ENCODE measurements at regions not wholly inside any gene's neighbourhood (a gene's known extent, or its start where the extent isn't known, plus 50 kb on each side); places are given as distances from the start of the nearest gene placed in this dataset.

GRCh38 chr4:125501568-125501967, 186.8 kb downstream of the FAT4 start:
- no peak overlapping the region for H3K27ac Mint-ChIP-seq

GRCh38 chr4:125505621-125506020, 190.9 kb downstream of the FAT4 start:
- H3K27ac Mint-ChIP-seq = no peak overlapping the region
- Histone ChIP-seq H3K27me3 (ENCODE audit: insufficient read depth, low read length, poor library complexity, severe bottlenecking) (no peaks in the 10 kb centered on the region), H3K4me3 (ENCODE audit: low read length) (no peak overlapping the region), H3K27ac (ENCODE audit: low read depth, low read length) (no peak overlapping the region), H3K36me3 (ENCODE audit: insufficient read depth, low read length) (no peaks in the 10 kb centered on the region), H3K4me1 (ENCODE audit: insufficient read depth, low read length) (no peaks in the 10 kb centered on the region), H3K9me3 (ENCODE audit: low read length) (no peaks in the 10 kb centered on the region)
- no peak for DNase-seq
- CTCF ChIA-PET = no interaction called here
- no peaks in the 10 kb centered on the region for H3K4me1 Mint-ChIP-seq
- peaks cover 0 to 2% (median 0%) of the 10 kb centered on the region in 3 donors for H3K36me3 Mint-ChIP-seq
- no peak overlapping the region for H3K4me3 Mint-ChIP-seq
- H3K9me3 Mint-ChIP-seq = peaks cover 0 to 30% (median 3%) of the 10 kb centered on the region in 5 donors
- H3K27me3 Mint-ChIP-seq = no peaks in the 10 kb centered on the region
- POLR2A ChIA-PET = no interaction called here

More at GRCh38 chr4:125501568-125501967, 186.8 kb downstream of the FAT4 start:
- Histone ChIP-seq H3K36me3 (ENCODE audit: insufficient read depth, low read length) (no peaks in the 10 kb centered on the region), H3K4me1 (ENCODE audit: insufficient read depth, low read length) (no peaks in the 10 kb centered on the region), H3K27ac (ENCODE audit: low read depth, low read length) (no peak overlapping the region), H3K9me3 (ENCODE audit: low read length) (no peaks in the 10 kb centered on the region), H3K27me3 (ENCODE audit: insufficient read depth, low read length, poor library complexity, severe bottlenecking) (no peaks in the 10 kb centered on the region), H3K4me3 (ENCODE audit: low read length) (no peak overlapping the region)
- no peak overlapping the region for H3K4me3 Mint-ChIP-seq
- H3K36me3 Mint-ChIP-seq = peaks cover 0 to 2% (median 0%) of the 10 kb centered on the region in 3 donors
- no peaks in the 10 kb centered on the region for H3K4me1 Mint-ChIP-seq
- DNase-seq = no peak
- peaks cover 0 to 27% (median 2%) of the 10 kb centered on the region in 5 donors for H3K9me3 Mint-ChIP-seq
- H3K27me3 Mint-ChIP-seq = no peaks in the 10 kb centered on the region
- ChIA-PET POLR2A (no interaction called here), CTCF (no interaction called here)

GRCh38 chr4:125507141-125507540, 192.4 kb downstream of the FAT4 start:
- H3K27ac ChIP-seq (ENCODE audit: low read depth, low read length) = no peak overlapping the region
- no peaks in the 10 kb centered on the region for H3K4me1 ChIP-seq (ENCODE audit: insufficient read depth, low read length)
- peaks cover 0 to 2% (median 0%) of the 10 kb centered on the region in 3 donors for H3K36me3 Mint-ChIP-seq
- CTCF ChIA-PET = no interaction called here
- no peak overlapping the region for H3K4me3 ChIP-seq (ENCODE audit: low read length)
- peaks cover 0 to 23% (median 4%) of the 10 kb centered on the region in 5 donors for H3K9me3 Mint-ChIP-seq
- no peaks in the 10 kb centered on the region for H3K9me3 ChIP-seq (ENCODE audit: low read length)
- H3K27me3 Mint-ChIP-seq = no peaks in the 10 kb centered on the region
- H3K4me3 Mint-ChIP-seq = no peak overlapping the region
- no peaks in the 10 kb centered on the region for H3K27me3 ChIP-seq (ENCODE audit: insufficient read depth, low read length, poor library complexity, severe bottlenecking)
- no peak for DNase-seq
- POLR2A ChIA-PET = no interaction called here
- no peaks in the 10 kb centered on the region for H3K36me3 ChIP-seq (ENCODE audit: insufficient read depth, low read length)
- H3K27ac Mint-ChIP-seq = no peak overlapping the region
- no peaks in the 10 kb centered on the region for H3K4me1 Mint-ChIP-seq

DNA sequence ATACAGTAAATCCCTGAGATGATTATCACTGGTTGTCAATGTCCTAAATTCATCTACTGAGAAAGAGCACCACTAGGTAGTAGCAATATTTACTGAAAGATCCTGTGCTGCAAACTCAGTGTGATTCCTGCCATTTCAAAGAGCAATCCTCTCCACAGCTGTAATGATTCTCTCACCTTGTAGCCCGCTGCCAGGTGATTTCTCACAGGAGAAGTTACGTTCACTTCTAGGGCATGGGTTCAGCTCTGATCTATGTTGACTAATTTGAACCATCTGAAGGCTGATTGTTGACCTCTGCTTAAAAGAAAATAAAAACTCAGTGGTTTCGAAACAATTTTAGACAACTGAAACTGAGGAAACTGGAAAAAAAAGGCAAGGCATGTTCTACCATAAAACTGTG, 197.0 kb downstream of the FAT4 start:
- no peaks in the 10 kb centered on the region for H3K36me3 ChIP-seq (ENCODE audit: insufficient read depth, low read length)
- no peak overlapping the region for H3K27ac ChIP-seq (ENCODE audit: low read depth, low read length)
- peaks cover 2 to 25% (median 4%) of the 10 kb centered on the region in 5 donors for H3K9me3 Mint-ChIP-seq
- no peaks in the 10 kb centered on the region for H3K9me3 ChIP-seq (ENCODE audit: low read length)
- H3K27me3 ChIP-seq (ENCODE audit: insufficient read depth, low read length, poor library complexity, severe bottlenecking) = no peaks in the 10 kb centered on the region
- ChIA-PET CTCF (no interaction called here), POLR2A (no interaction called here)
- no peaks in the 10 kb centered on the region for H3K36me3 Mint-ChIP-seq
- no peaks in the 10 kb centered on the region for H3K27me3 Mint-ChIP-seq
- H3K4me1 ChIP-seq (ENCODE audit: insufficient read depth, low read length) = no peaks in the 10 kb centered on the region
- no peak overlapping the region for H3K4me3 ChIP-seq (ENCODE audit: low read length)
- H3K4me1 Mint-ChIP-seq = no peaks in the 10 kb centered on the region
- H3K27ac Mint-ChIP-seq = no peak overlapping the region
- DNase-seq = no peak
- H3K4me3 Mint-ChIP-seq = no peak overlapping the region

- no peak for DNase-seq
- no peaks in the 10 kb centered on the region for H3K36me3 ChIP-seq (ENCODE audit: insufficient read depth, low read length)
- no peaks in the 10 kb centered on the region for H3K27me3 Mint-ChIP-seq
- ChIA-PET CTCF (no interaction called here), POLR2A (no interaction called here)
- no peaks in the 10 kb centered on the region for H3K4me1 Mint-ChIP-seq
- H3K36me3 Mint-ChIP-seq = no peaks in the 10 kb centered on the region
- H3K9me3 Mint-ChIP-seq = peaks cover 2 to 35% (median 4%) of the 10 kb centered on the region in 5 donors
- no peaks in the 10 kb centered on the region for H3K4me1 ChIP-seq (ENCODE audit: insufficient read depth, low read length)
- H3K27me3 ChIP-seq (ENCODE audit: insufficient read depth, low read length, poor library complexity, severe bottlenecking) = no peaks in the 10 kb centered on the region
- H3K4me3 ChIP-seq (ENCODE audit: low read length) = no peak overlapping the region
- no peak overlapping the region for H3K27ac ChIP-seq (ENCODE audit: low read depth, low read length)
- H3K27ac Mint-ChIP-seq = no peak overlapping the region
- H3K9me3 ChIP-seq (ENCODE audit: low read length) = no peaks in the 10 kb centered on the region
- no peak overlapping the region for H3K4me3 Mint-ChIP-seq
Measured at GRCh38 chr4:125515016-125515415, 200.3 kb downstream of the FAT4 start.

DNA sequence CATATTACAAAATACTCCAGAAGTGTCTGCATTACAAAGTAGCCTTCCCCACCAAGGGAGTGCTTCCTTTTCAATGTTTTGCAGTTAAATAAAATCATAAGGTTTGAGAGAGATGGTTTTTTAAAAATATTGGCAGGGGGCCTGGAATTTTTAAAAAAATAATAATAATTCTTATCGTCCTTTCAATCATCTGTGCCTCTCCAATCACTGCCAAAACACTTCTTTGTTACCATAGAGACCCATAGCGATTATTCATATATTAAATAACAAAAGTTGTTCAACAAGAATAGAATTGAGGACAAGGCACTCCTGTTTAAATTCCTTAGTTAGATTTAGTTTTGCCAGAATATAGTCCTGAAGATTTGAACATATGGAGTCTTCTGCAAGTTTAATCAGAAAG, 203.1 kb downstream of the FAT4 start:
- POLR2A ChIA-PET = no interaction called here
- no peaks in the 10 kb centered on the region for H3K9me3 ChIP-seq (ENCODE audit: low read length)
- H3K4me1 ChIP-seq (ENCODE audit: insufficient read depth, low read length) = no peaks in the 10 kb centered on the region
- no peaks in the 10 kb centered on the region for H3K4me1 Mint-ChIP-seq
- no peaks in the 10 kb centered on the region for H3K27me3 Mint-ChIP-seq
- H3K27ac ChIP-seq (ENCODE audit: low read depth, low read length) = no peak overlapping the region
- CTCF ChIA-PET = no interaction called here
- H3K27ac Mint-ChIP-seq = no peak overlapping the region
- H3K27me3 ChIP-seq (ENCODE audit: insufficient read depth, low read length, poor library complexity, severe bottlenecking) = no peaks in the 10 kb centered on the region
- no peak for DNase-seq
- H3K4me3 ChIP-seq (ENCODE audit: low read length) = no peak overlapping the region
- H3K4me3 Mint-ChIP-seq = no peak overlapping the region
- H3K36me3 Mint-ChIP-seq = no peaks in the 10 kb centered on the region
- H3K9me3 Mint-ChIP-seq = peaks cover 2 to 29% (median 3%) of the 10 kb centered on the region in 5 donors
- H3K36me3 ChIP-seq (ENCODE audit: insufficient read depth, low read length) = no peaks in the 10 kb centered on the region

- Histone ChIP-seq H3K27ac (ENCODE audit: low read depth, low read length) (no peak overlapping the region), H3K9me3 (ENCODE audit: low read length) (no peaks in the 10 kb centered on the region), H3K27me3 (ENCODE audit: insufficient read depth, low read length, poor library complexity, severe bottlenecking) (no peaks in the 10 kb centered on the region), H3K36me3 (ENCODE audit: insufficient read depth, low read length) (no peaks in the 10 kb centered on the region), H3K4me1 (ENCODE audit: insufficient read depth, low read length) (no peaks in the 10 kb centered on the region), H3K4me3 (ENCODE audit: low read length) (no peak overlapping the region)
- Mint-ChIP-seq H3K9me3 (peaks cover 2 to 29% (median 3%) of the 10 kb centered on the region in 5 donors), H3K36me3 (no peaks in the 10 kb centered on the region), H3K4me1 (no peaks in the 10 kb centered on the region), H3K27me3 (no peaks in the 10 kb centered on the region), H3K27ac (no peak overlapping the region), H3K4me3 (no peak overlapping the region)
- POLR2A ChIA-PET = no interaction called here
- CTCF ChIA-PET = no interaction called here
- DNase-seq = no peak
Measured at GRCh38 chr4:125518281-125518680, 203.5 kb downstream of the FAT4 start.

- Histone ChIP-seq H3K27me3 (ENCODE audit: insufficient read depth, low read length, poor library complexity, severe bottlenecking) (no peaks in the 10 kb centered on the region), H3K4me1 (ENCODE audit: insufficient read depth, low read length) (no peaks in the 10 kb centered on the region), H3K9me3 (ENCODE audit: low read length) (no peaks in the 10 kb centered on the region), H3K27ac (ENCODE audit: low read depth, low read length) (no peak overlapping the region), H3K36me3 (ENCODE audit: insufficient read depth, low read length) (no peaks in the 10 kb centered on the region), H3K4me3 (ENCODE audit: low read length) (no peak overlapping the region)
- CTCF ChIA-PET = no interaction called here
- no peak overlapping the region for H3K27ac Mint-ChIP-seq
- H3K4me1 Mint-ChIP-seq = no peaks in the 10 kb centered on the region
- H3K4me3 Mint-ChIP-seq = no peak overlapping the region
- no peaks in the 10 kb centered on the region for H3K27me3 Mint-ChIP-seq
- POLR2A ChIA-PET = no interaction called here
- H3K9me3 Mint-ChIP-seq = peaks cover under 1 to 26% (median 6%) of the 10 kb centered on the region in 5 donors
- H3K36me3 Mint-ChIP-seq = no peaks in the 10 kb centered on the region
- no peak for DNase-seq
Measured at GRCh38 chr4:125519371-125520146, 204.8 kb downstream of the FAT4 start.
